GM12891 (cell line): ENCODE measurements at regions not wholly inside any gene's neighbourhood (a gene's known extent, or its start where the extent isn't known, plus 50 kb on each side); places are given as distances from the start of the nearest gene placed in this dataset.

Experiments
- PAX5 ChIP-seq: IDR thresholded peaks from 2 replicates; pipeline ENCODE4 v1.6.1; 2011; ENCODE audit warnings: low read length, moderate library complexity, mild to moderate bottlenecking; ENCODE audit not compliant: insufficient read depth, severe bottlenecking
- POLR2A ChIP-seq: IDR thresholded peaks from 2 replicates; pipeline ENCODE4 v1.6.1; 2011; ENCODE audit warnings: low read depth, low read length, control low read depth
- POLR2AphosphoS5 ChIP-seq: IDR thresholded peaks from 2 replicates; pipeline ENCODE4 v1.6.1; 2011; ENCODE audit warnings: low read depth, low read length, control low read depth
- POU2F2 ChIP-seq: IDR thresholded peaks from 2 replicates; pipeline ENCODE4 v1.6.1; 2011; ENCODE audit warnings: low read depth, mild to moderate bottlenecking, control low read depth, low read length, moderate library complexity
- SPI1 ChIP-seq: IDR thresholded peaks from 2 replicates; pipeline ENCODE4 v1.6.1; 2011; ENCODE audit warnings: low read depth, low read length, control low read depth
- TAF1 ChIP-seq: IDR thresholded peaks from 2 replicates; pipeline ENCODE4 v1.6.1; 2011; ENCODE audit warnings: low read depth, low read length, control low read depth

- TF ChIP-seq POLR2AphosphoS5 = no peak
- TF ChIP-seq POLR2A = no peak
- no peak for TF ChIP-seq TAF1
- no peak for TF ChIP-seq SPI1
- no peak for TF ChIP-seq PAX5
- no peak for TF ChIP-seq POU2F2
These were observed 918.5 kb upstream of the POT1 start for GRCh38 chr7:125848157-125848556.
